Glutamatergic neuron (in vitro differentiated cells): ENCODE measurements at regions not wholly inside any gene's neighbourhood (a gene's known extent, or its start where the extent isn't known, plus 50 kb on each side); places are given as distances from the start of the nearest gene placed in this dataset.

Source experiments
- DNase-seq: peaks from one replicate; pipeline ENCODE4 v3.0.0; 2022
- H3K27ac Mint-ChIP-seq: one replicate; pipeline ENCODE4 v1.8.0; 2020; ENCODE audit warnings: mild to moderate bottlenecking, mixed read lengths, inconsistent platforms; ENCODE audit not compliant: unreplicated experiment
- H3K27me3 Mint-ChIP-seq: one replicate; pipeline ENCODE4 v1.8.0; 2020; ENCODE audit warnings: mild to moderate bottlenecking, moderate library complexity, mixed read lengths, inconsistent platforms; ENCODE audit not compliant: unreplicated experiment
- H3K36me3 Mint-ChIP-seq: one replicate; pipeline ENCODE4 v1.8.0; 2020; ENCODE audit warnings: mild to moderate bottlenecking, mixed read lengths, inconsistent platforms; ENCODE audit not compliant: unreplicated experiment
- H3K4me1 Mint-ChIP-seq: one replicate; pipeline ENCODE4 v1.8.0; 2020; ENCODE audit warnings: mild to moderate bottlenecking, low read depth, mixed read lengths, inconsistent platforms; ENCODE audit not compliant: unreplicated experiment
- H3K4me3 Mint-ChIP-seq: one replicate; pipeline ENCODE4 v1.8.0; 2020; ENCODE audit warnings: mild to moderate bottlenecking, mixed read lengths, inconsistent platforms; ENCODE audit not compliant: unreplicated experiment
- H3K9me3 Mint-ChIP-seq: one replicate; pipeline ENCODE4 v1.8.0; 2020; ENCODE audit warnings: mild to moderate bottlenecking, moderate library complexity, mixed read lengths, inconsistent platforms; ENCODE audit not compliant: unreplicated experiment
- CTCF ChIP-seq: fragments of 200-600 bp; sonication (generic); IDR thresholded peaks from one replicate; pipeline ENCODE4 v1.5.0; 2021; ENCODE audit not compliant: partially characterized antibody, unreplicated experiment

- TF ChIP-seq CTCF, result no peak
- H3K27ac Mint-ChIP-seq, result no peak overlapping the region
- DNase-seq, result no peak
These were observed 263.9 kb downstream of the FIGN start for GRCh38 chr2:163471947-163472346.

GRCh38 chr2:163469561-163469962, 266.2 kb downstream of the FIGN start:
- peaks cover 4% of the 10 kb centered on the region for H3K9me3 Mint-ChIP-seq
- H3K36me3 Mint-ChIP-seq, result no peaks in the 10 kb centered on the region
- H3K27me3 Mint-ChIP-seq, result peaks cover 3% of the 10 kb centered on the region
- no peak for DNase-seq
- no peak for TF ChIP-seq CTCF
- no peak overlapping the region for H3K4me3 Mint-ChIP-seq
- H3K4me1 Mint-ChIP-seq, result peaks cover 24% of the 10 kb centered on the region
- no peak overlapping the region for H3K27ac Mint-ChIP-seq

More at GRCh38 chr2:163471947-163472346, 263.9 kb downstream of the FIGN start:
- Mint-ChIP-seq H3K4me3 (no peak overlapping the region), H3K9me3 (no peaks in the 10 kb centered on the region), H3K36me3 (no peaks in the 10 kb centered on the region), H3K27me3 (no peaks in the 10 kb centered on the region), H3K4me1 (peaks cover 4% of the 10 kb centered on the region)

- TF ChIP-seq CTCF, result no peak
- H3K27ac Mint-ChIP-seq, result peak overlapping the region; percentile 48
- DNase-seq, result peak; percentile 68
- peak overlapping the region; percentile 26 for H3K4me3 Mint-ChIP-seq
- H3K27me3 Mint-ChIP-seq, result peaks cover 3% of the 10 kb centered on the region
- H3K9me3 Mint-ChIP-seq, result peaks cover 5% of the 10 kb centered on the region
- peaks cover 6% of the 10 kb centered on the region for H3K36me3 Mint-ChIP-seq
- H3K4me1 Mint-ChIP-seq, result peaks cover 30% of the 10 kb centered on the region
These were observed 268.6 kb downstream of the FIGN start for GRCh38 chr2:163467251-163467630.

- Mint-ChIP-seq H3K9me3 (peaks cover 5% of the 10 kb centered on the region), H3K27ac (peak overlapping the region; percentile 48), H3K4me1 (peaks cover 30% of the 10 kb centered on the region), H3K4me3 (peak overlapping the region; percentile 46), H3K36me3 (peaks cover 6% of the 10 kb centered on the region), H3K27me3 (peaks cover 3% of the 10 kb centered on the region)
- TF ChIP-seq CTCF, result no peak
- DNase-seq, result no peak
These were observed 269.2 kb downstream of the FIGN start for GRCh38 chr2:163466331-163467250.

GRCh38 chr2:163465440-163465839, 270.4 kb downstream of the FIGN start:
- Mint-ChIP-seq H3K36me3 (peaks cover 6% of the 10 kb centered on the region), H3K4me1 (peaks cover 30% of the 10 kb centered on the region), H3K4me3 (no peak overlapping the region), H3K9me3 (peaks cover 5% of the 10 kb centered on the region), H3K27ac (peak overlapping the region; percentile 76), H3K27me3 (peaks cover 3% of the 10 kb centered on the region)
- no peak for TF ChIP-seq CTCF
- no peak for DNase-seq
